ENCODE measurements at regions not wholly inside any gene's neighbourhood (a gene's known extent, or its start where the extent isn't known, plus 50 kb on each side); places are given as distances from the start of the nearest gene placed in this dataset.

DNA sequence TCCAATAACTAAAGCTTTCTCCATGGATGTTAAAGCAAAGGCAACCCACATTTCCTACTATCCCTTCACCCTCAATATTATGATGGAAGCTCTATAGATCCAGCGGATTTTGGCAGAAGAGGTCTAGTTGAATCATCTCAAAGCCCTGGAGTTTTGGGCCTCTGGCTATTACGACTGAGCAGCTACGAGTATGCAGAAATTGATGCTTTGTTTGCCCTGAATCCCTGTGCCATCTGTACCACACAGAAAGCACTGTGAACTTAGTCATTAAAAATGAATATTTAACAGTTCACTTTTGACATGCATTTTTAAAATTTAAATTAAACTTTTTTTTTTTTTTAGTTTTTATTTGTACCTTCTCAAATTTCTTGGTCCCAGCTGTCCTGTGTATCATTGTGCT, 705.4 kb upstream of the PTBP2 start:
- CTCF ChIA-PET, result no interaction called here
- ATAC-seq, result no peak
- POLR2A ChIA-PET (ENCODE audit: unreplicated experiment), result no interaction called here

GRCh38 chr1:96020378-96020777, 701.2 kb upstream of the PTBP2 start:
- Histone ChIP-seq H3K27ac (ENCODE audit: low read length) (no peak overlapping the region), H3K27me3 (ENCODE audit: low read length) (peaks cover 6% of the 10 kb centered on the region; the same call in 1 of the 2 replicates), H3K4me3 (ENCODE audit: low read length) (no peak overlapping the region), H3K79me2 (ENCODE audit: low read length) (no peaks in the 10 kb centered on the region), H2AFZ (ENCODE audit: low read length) (no peak overlapping the region), H3K9me2 (replicated peaks; ENCODE audit: low read length) (no peaks in the 10 kb centered on the region), H3F3A (ENCODE audit: low read length, unreplicated experiment) (no peaks in the 10 kb centered on the region), H4K20me1 (ENCODE audit: low read length) (no peaks in the 10 kb centered on the region), H3K9me3 (ENCODE audit: low read length) (no peaks in the 10 kb centered on the region), H3K4me2 (ENCODE audit: low read length) (no peak overlapping the region), H3K36me3 (ENCODE audit: low read depth, low read length) (no peaks in the 10 kb centered on the region), H3K9ac (ENCODE audit: low read length) (no peak overlapping the region), H3K4me1 (ENCODE audit: insufficient read depth, low read length) (no peaks in the 10 kb centered on the region)
- DNase-seq (no peak), ATAC-seq (no peak)
- BruUV-seq (replicated peaks), result no TSS peak
- ChIA-PET POLR2A (ENCODE audit: unreplicated experiment) (no interaction called here), CTCF (no interaction called here)
- intact Hi-C loops (cut with micrococcal nuclease), result no loop called here
- no peak for TF ChIP-seq EZH2phosphoT487 (IDR thresholded peaks at IDR 0.05; ENCODE audit: borderline replicate concordance, low read length)
- no peak for TF ChIP-seq CTCF (conservative IDR thresholded peaks at IDR 0.05; ENCODE audit: low read depth, low read length)
- no peak for TF ChIP-seq EZH2 (IDR thresholded peaks at IDR 0.05; ENCODE audit: low read length, unreplicated experiment)

More for the DNA sequence above, 705.4 kb upstream of the PTBP2 start:
- no peak for TF ChIP-seq EZH2phosphoT487 (IDR thresholded peaks at IDR 0.05; ENCODE audit: borderline replicate concordance, low read length)
- no peak for TF ChIP-seq EZH2 (IDR thresholded peaks at IDR 0.05; ENCODE audit: low read length, unreplicated experiment)
- TF ChIP-seq CTCF (conservative IDR thresholded peaks at IDR 0.05; ENCODE audit: low read depth, low read length), result no peak
- BruUV-seq (replicated peaks), result no TSS peak
- no peak overlapping the region for H3K27ac ChIP-seq (ENCODE audit: low read length)
- no peaks in the 10 kb centered on the region for H3K9me2 ChIP-seq (replicated peaks; ENCODE audit: low read length)
- no peaks in the 10 kb centered on the region for H3K9me3 ChIP-seq (ENCODE audit: low read length)
- no peak overlapping the region for H2AFZ ChIP-seq (ENCODE audit: low read length)
- H3K36me3 ChIP-seq (ENCODE audit: low read depth, low read length), result no peaks in the 10 kb centered on the region
- no peak overlapping the region for H3K4me2 ChIP-seq (ENCODE audit: low read length)
- no peaks in the 10 kb centered on the region for H4K20me1 ChIP-seq (ENCODE audit: low read length)
- no peaks in the 10 kb centered on the region for H3F3A ChIP-seq (ENCODE audit: low read length, unreplicated experiment)
- H3K4me1 ChIP-seq (ENCODE audit: insufficient read depth, low read length), result no peaks in the 10 kb centered on the region
- H3K79me2 ChIP-seq (ENCODE audit: low read length), result no peaks in the 10 kb centered on the region
- H3K4me3 ChIP-seq (ENCODE audit: low read length), result no peak overlapping the region
- no peak for DNase-seq
- intact Hi-C loops (cut with micrococcal nuclease), result no loop called here
- no peak overlapping the region for H3K9ac ChIP-seq (ENCODE audit: low read length)
- peaks cover 18% of the 10 kb centered on the region; the same call in 1 of the 2 replicates for H3K27me3 ChIP-seq (ENCODE audit: low read length)

- Histone ChIP-seq H3K36me3 (ENCODE audit: low read depth, low read length) (no peaks in the 10 kb centered on the region), H3K9me3 (ENCODE audit: low read length) (no peaks in the 10 kb centered on the region), H3K4me3 (ENCODE audit: low read length) (no peak overlapping the region), H3K27ac (ENCODE audit: low read length) (no peak overlapping the region), H4K20me1 (ENCODE audit: low read length) (no peaks in the 10 kb centered on the region), H3K27me3 (ENCODE audit: low read length) (peaks cover 18% of the 10 kb centered on the region), H2AFZ (ENCODE audit: low read length) (no peak overlapping the region), H3K4me2 (ENCODE audit: low read length) (no peak overlapping the region), H3K4me1 (ENCODE audit: insufficient read depth, low read length) (no peaks in the 10 kb centered on the region), H3K79me2 (ENCODE audit: low read length) (no peaks in the 10 kb centered on the region), H3F3A (ENCODE audit: low read length, unreplicated experiment) (no peaks in the 10 kb centered on the region), H3K9ac (ENCODE audit: low read length) (no peak overlapping the region), H3K9me2 (replicated peaks; ENCODE audit: low read length) (no peaks in the 10 kb centered on the region)
- DNase-seq (no peak), ATAC-seq (no peak)
- TF ChIP-seq EZH2phosphoT487 (IDR thresholded peaks at IDR 0.05; ENCODE audit: borderline replicate concordance, low read length), result no peak
- no peak for TF ChIP-seq CTCF (conservative IDR thresholded peaks at IDR 0.05; ENCODE audit: low read depth, low read length)
- no peak for TF ChIP-seq EZH2 (IDR thresholded peaks at IDR 0.05; ENCODE audit: low read length, unreplicated experiment)
- intact Hi-C loops (cut with micrococcal nuclease), result no loop called here
- ChIA-PET POLR2A (ENCODE audit: unreplicated experiment) (no interaction called here), CTCF (no interaction called here)
- BruUV-seq (replicated peaks), result no TSS peak
Observed at GRCh38 chr1:96025062-96025461, 696.5 kb upstream of the PTBP2 start.
